NCI-H1417 (cell line): ENCODE measurements at regions not wholly inside any gene's neighbourhood (a gene's known extent, or its start where the extent isn't known, plus 50 kb on each side); places are given as distances from the start of the nearest gene placed in this dataset.
"Not testable (repeated sequence)": the region's sequence is repeated elsewhere in the genome, so short reads cannot be mapped to it uniquely, and the experiment has no call there.

Source experiments
- DNase-seq, 3 experiments: peaks; one replicate each; lab custom pipeline; 2025; lab: John Stamatoyannopoulos, UW

DNA sequence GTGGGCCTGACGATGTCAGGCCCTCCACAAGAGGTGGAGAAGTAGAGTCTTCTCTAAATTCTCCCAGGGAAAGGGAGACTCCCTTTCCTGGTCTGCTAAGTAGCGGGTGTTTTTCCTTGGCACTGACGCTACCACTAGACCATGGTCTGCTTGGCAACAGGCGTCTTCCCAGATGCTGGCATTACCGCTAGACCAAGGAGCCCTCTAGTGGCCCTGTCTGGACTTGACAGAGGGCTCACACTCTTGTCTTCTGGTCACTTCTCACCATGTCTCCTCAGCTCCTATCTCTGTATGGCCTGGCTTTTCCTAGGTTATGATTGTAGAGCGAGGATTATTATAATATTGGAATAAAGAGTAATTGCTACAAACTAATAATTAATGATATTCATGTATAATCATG lies 51.1 kb upstream of the RASSF6 start:
- not testable (repeated sequence) for DNase-seq

DNA sequence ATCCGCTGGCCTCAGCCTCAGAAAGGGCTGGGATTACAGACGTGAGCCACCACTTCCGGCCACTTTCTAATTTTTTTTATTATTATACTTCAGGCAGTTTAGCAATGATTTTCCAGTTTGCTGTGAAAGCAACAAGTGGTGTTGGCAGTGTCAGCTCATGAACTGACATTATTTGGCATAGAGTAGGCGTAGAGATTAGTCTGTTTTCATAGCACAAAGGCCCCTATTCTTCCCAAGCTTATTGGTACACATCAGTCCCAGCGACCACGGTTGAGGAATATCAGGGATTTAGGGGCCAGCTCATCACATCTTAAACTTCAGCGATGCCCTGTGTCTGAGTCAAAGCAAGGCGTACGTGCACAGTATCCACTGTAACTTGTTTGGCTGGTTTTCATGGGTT lies 53.0 kb upstream of the RASSF6 start:
- no peak for DNase-seq

- no peak for DNase-seq
Measured at GRCh38 chr4:73674451-73674919, 54.2 kb upstream of the RASSF6 start.

- peak; percentile 41 to 84 (median 80) for DNase-seq
Measured at GRCh38 chr4:73675623-73676022, 55.4 kb upstream of the RASSF6 start.

- no peak for DNase-seq
Measured at GRCh38 chr4:73676136-73676535, 55.9 kb upstream of the RASSF6 start.

- peak; percentile 17 to 96 (median 50) for DNase-seq
Measured at GRCh38 chr4:73676861-73677323, 56.7 kb upstream of the RASSF6 start.

GRCh38 chr4:73679836-73680235 lies 59.6 kb upstream of the RASSF6 start:
- no peak for DNase-seq

GRCh38 chr4:73681776-73682175 lies 58.6 kb upstream of the CXCL8 start:
- DNase-seq, result no peak

- DNase-seq, result no peak
Measured at GRCh38 chr4:73682508-73682907, 57.9 kb upstream of the CXCL8 start.

DNA sequence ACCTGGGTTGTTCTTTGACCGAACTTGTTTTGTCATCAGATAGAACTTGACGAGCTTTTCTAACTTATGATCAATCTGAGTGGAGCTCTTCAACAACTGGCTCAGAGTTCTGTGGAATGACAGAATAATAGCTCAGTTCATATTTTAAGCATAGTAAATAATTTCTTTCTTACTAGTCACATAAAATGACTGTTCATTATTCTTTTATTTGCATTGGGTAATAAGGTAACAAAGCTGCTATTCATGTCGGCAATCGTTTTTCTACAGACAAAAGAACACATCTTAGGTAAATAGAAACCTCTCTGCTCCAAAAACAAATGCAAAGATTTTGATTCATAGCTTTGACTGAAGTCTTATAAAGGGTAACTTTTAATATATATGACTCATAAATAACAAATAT lies 57.3 kb upstream of the CXCL8 start:
- DNase-seq, result peak in 1 of 3 experiments; percentile 74

DNA sequence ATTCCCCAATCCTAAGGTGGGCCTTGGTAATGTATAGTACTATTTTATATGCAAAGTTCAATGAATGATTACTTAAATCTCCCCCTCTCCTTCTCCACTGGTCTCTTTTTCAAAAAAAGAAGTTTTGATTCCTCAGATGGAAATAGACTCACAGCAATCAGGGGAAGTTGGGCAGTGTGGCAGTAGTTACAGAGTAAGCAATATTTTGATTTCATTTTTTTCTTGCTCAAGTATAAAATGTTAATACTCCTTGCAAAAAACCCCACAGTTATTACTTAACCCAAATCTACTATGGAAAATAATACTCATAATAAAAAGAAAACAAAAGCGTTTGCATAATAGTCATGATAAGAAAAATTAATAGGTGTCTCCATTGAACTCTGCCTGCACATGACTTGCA lies 56.9 kb upstream of the CXCL8 start:
- peak in 1 of 3 experiments; percentile 36 for DNase-seq

DNA sequence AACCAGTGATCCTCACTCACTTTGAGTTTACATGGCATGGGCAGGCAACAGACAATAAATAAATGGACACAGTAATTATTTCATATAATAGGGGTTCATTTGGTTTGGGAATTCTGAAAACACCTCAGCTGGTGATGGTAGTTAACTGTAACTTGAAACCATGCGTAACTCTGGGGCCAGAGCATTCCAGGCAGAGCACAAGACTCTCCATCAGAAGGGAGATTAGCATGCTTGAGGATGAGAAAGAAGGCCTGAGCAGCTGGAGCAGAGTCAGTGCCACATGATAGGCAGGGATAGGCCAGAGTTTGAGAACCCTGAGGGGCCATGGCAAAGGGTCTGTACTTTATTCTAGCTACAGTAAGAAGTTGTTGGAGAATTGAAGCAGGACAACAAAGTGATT lies 56.3 kb upstream of the CXCL8 start:
- peak in 1 of 3 experiments; percentile 58 for DNase-seq

GRCh38 chr4:73685052-73685451 lies 55.3 kb upstream of the CXCL8 start:
- DNase-seq, result no peak

DNA sequence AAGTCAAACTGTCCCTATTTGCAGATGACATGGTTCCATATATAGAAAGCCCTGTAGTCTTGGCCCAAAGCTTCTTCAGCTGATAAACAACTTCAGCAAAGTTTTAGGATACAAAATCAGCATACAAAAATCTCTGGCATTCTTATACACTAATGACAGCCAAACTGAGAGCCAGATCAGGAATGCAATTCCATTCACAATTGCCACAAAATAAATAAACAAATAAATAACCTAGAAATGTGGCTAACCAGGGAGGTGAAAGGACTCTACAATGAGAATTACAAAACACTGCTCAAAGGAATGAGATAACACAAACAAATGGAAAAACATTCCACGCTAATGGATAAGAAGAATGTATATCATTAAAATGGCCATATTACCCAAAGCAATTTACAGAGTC lies 52.9 kb upstream of the CXCL8 start:
- no peak for DNase-seq

DNA sequence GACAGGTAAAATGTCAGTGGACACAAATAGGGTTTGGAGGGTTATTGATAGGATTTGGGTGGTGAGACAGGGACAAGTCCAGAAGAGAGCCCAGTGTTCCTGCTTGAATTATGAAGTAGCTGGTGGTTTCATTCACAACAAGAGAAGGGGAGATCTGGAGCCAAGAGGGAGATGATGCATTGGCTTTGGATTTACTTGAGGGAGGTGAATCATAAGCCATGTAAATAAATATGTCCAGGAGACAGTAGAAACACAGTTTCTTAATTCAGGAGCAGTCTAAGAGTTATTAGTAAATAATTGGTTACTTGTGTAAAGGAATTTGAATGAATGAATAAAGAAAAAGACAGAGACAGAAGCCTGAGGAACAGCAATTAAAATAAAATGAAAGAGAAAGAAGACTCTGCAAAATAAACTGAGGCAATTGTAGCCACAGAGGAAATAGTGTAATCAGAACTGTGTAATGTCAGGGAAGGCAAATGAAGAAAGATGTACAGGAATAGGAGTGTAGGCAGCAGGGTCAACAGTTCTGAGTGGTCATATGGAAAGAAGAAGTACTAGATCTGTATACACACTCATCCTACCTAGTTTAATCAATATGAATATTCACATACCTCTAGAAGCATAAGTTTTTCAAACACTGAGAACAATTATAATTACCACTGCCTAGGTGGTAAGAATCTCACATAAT lies 50.2 kb upstream of the CXCL8 start:
- DNase-seq, result no peak
